Germinal center (tissue), 1 donor: ENCODE measurements at regions not wholly inside any gene's neighbourhood (a gene's known extent, or its start where the extent isn't known, plus 50 kb on each side); places are given as distances from the start of the nearest gene placed in this dataset.

ENCODE experiments used
- DNase-seq: peaks from one replicate; pipeline ENCODE4 v3.0.0; 2012; ENCODE audit warnings: mixed read lengths, low spot score

GRCh38 chr11:116642481-116642880 lies 130.3 kb downstream of the BUD13 start:
- no peak for DNase-seq

- peak; percentile 57 for DNase-seq
Observed at GRCh38 chr11:116641561-116642045, 131.2 kb downstream of the BUD13 start.

GRCh38 chr11:116640641-116641402 lies 132.0 kb downstream of the BUD13 start:
- DNase-seq: no peak

- no peak for DNase-seq
Observed at GRCh38 chr11:116638463-116638862, 134.3 kb downstream of the BUD13 start.

- no peak for DNase-seq
Observed at GRCh38 chr11:116637766-116638165, 135.0 kb downstream of the BUD13 start.

GRCh38 chr11:116636341-116636929 lies 136.4 kb downstream of the BUD13 start:
- no peak for DNase-seq

GRCh38 chr11:116631201-116631600 lies 141.6 kb downstream of the BUD13 start:
- DNase-seq: no peak

GRCh38 chr11:116618461-116618860 lies 154.3 kb downstream of the BUD13 start:
- no peak for DNase-seq

GRCh38 chr11:116615211-116615865 lies 157.4 kb downstream of the BUD13 start:
- no peak for DNase-seq

GRCh38 chr11:116614306-116615210 lies 158.2 kb downstream of the BUD13 start:
- DNase-seq: no peak

GRCh38 chr11:116613206-116613875 lies 159.4 kb downstream of the BUD13 start:
- no peak for DNase-seq

- no peak for DNase-seq
Observed at GRCh38 chr11:116611998-116612620, 160.7 kb downstream of the BUD13 start.

- no peak for DNase-seq
Observed at GRCh38 chr11:116610190-116610589, 162.6 kb downstream of the BUD13 start.

GRCh38 chr11:116607027-116607426 lies 165.8 kb downstream of the BUD13 start:
- no peak for DNase-seq

- DNase-seq: peak; percentile 28
Observed at GRCh38 chr11:116605543-116606459, 167.0 kb downstream of the BUD13 start.

- DNase-seq: no peak
Observed at GRCh38 chr11:116603728-116604323, 169.0 kb downstream of the BUD13 start.

- DNase-seq: no peak
Observed at GRCh38 chr11:116602637-116602942, 170.2 kb downstream of the BUD13 start.

GRCh38 chr11:116601814-116602636 lies 170.8 kb downstream of the BUD13 start:
- DNase-seq: no peak

- DNase-seq: no peak
Observed at GRCh38 chr11:116600930-116601329, 171.9 kb downstream of the BUD13 start.
